ENCODE measurements at regions not wholly inside any gene's neighbourhood (a gene's known extent, or its start where the extent isn't known, plus 50 kb on each side); places are given as distances from the start of the nearest gene placed in this dataset.

DNA sequence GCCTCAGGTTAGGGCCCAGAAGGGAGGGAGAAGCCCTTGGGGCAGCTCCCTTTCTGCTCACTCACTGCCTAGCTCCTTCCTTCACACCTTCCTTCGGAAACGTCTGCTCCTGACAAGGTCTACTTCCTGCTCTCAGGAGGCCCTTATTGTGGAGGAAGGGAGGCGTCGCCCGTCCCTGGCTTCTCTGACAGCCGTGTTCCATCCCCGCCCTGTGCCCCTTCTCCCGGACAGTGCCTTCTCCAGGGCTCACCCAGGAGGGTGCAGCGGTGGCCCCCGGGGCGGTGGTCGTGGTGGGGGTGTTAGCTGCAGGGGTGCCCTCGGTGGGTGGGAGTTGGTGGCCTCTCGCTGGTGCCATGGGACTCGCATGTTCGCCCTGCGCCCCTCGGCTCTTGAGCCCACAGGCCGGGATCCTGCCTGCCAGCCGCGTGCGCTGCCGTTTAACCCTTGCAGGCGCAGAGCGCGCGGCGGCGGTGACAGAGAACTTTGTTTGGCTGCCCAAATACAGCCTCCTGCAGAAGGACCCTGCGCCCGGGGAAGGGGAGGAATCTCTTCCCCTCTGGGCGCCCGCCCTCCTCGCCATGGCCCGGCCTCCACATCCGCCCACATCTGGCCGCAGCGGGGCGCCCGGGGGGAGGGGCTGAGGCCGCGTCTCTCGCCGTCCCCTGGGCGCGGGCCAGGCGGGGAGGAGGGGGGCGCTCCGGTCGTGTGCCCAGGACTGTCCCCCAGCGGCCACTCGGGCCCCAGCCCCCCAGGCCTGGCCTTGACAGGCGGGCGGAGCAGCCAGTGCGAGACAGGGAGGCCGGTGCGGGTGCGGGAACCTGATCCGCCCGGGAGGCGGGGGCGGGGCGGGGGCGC, 231.9 kb downstream of the SEC14L1 start:
- Histone ChIP-seq H3K36me3 (no peaks in the 10 kb centered on the region), H3K27ac (peak overlapping the region; percentile 95), H3K4me3 (peak overlapping the region; percentile 76 to 78), H3K4me1 (peaks cover 75% of the 10 kb centered on the region), H3K27me3 (no peaks in the 10 kb centered on the region), H3K9me3 (no peaks in the 10 kb centered on the region)
- intact Hi-C loops (cut with DNase I): loop anchor here (5.0 to 10.0 kb wide), 3 partner anchors 45 to 278 kb away; no protein-coding TSS in a partner anchor
- TF ChIP-seq POLR2AphosphoS5 (IDR thresholded peaks at IDR 0.05; ENCODE audit: insufficient read depth in 1 of 2, low read depth in 1 of 2) (peak in 1 of 2 donors; percentile 81), POLR2A (IDR thresholded peaks at IDR 0.05) (peak in 1 of 2 donors; percentile 24)
- TF ChIP-seq, protein P1, sequence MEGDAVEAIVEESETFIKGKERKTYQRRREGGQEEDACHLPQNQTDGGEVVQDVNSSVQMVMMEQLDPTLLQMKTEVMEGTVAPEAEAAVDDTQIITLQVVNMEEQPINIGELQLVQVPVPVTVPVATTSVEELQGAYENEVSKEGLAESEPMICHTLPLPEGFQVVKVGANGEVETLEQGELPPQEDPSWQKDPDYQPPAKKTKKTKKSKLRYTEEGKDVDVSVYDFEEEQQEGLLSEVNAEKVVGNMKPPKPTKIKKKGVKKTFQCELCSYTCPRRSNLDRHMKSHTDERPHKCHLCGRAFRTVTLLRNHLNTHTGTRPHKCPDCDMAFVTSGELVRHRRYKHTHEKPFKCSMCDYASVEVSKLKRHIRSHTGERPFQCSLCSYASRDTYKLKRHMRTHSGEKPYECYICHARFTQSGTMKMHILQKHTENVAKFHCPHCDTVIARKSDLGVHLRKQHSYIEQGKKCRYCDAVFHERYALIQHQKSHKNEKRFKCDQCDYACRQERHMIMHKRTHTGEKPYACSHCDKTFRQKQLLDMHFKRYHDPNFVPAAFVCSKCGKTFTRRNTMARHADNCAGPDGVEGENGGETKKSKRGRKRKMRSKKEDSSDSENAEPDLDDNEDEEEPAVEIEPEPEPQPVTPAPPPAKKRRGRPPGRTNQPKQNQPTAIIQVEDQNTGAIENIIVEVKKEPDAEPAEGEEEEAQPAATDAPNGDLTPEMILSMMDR (IDR thresholded peaks at IDR 0.05): no peak
- no peak for DNase-seq (ENCODE audit: extremely low spot score in 2 of 2)

DNA sequence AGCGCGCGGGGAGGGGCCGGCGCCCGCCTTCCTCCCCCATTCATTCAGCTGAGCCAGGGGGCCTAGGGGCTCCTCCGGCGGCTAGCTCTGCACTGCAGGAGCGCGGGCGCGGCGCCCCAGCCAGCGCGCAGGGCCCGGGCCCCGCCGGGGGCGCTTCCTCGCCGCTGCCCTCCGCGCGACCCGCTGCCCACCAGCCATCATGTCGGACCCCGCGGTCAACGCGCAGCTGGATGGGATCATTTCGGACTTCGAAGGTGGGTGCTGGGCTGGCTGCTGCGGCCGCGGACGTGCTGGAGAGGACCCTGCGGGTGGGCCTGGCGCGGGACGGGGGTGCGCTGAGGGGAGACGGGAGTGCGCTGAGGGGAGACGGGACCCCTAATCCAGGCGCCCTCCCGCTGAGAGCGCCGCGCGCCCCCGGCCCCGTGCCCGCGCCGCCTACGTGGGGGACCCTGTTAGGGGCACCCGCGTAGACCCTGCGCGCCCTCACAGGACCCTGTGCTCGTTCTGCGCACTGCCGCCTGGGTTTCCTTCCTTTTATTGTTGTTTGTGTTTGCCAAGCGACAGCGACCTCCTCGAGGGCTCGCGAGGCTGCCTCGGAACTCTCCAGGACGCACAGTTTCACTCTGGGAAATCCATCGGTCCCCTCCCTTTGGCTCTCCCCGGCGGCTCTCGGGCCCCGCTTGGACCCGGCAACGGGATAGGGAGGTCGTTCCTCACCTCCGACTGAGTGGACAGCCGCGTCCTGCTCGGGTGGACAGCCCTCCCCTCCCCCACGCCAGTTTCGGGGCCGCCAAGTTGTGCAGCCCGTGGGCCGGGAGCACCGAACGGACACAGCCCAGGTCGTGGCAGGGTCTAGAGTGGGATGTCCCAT, 232.8 kb downstream of the SEC14L1 start:
- Histone ChIP-seq H3K4me1 (peaks cover 84% of the 10 kb centered on the region), H3K27ac (peak overlapping the region; percentile 95), H3K4me3 (peak overlapping the region; percentile 76 to 78), H3K9me3 (no peaks in the 10 kb centered on the region), H3K36me3 (no peaks in the 10 kb centered on the region), H3K27me3 (no peaks in the 10 kb centered on the region)
- intact Hi-C loops (cut with DNase I): loop anchor here (5.0 to 10.0 kb wide), 3 partner anchors 46 to 279 kb away; no protein-coding TSS in a partner anchor
- TF ChIP-seq POLR2A (IDR thresholded peaks at IDR 0.05): peak in 1 of 2 donors; percentile 50
- TF ChIP-seq, protein P1 (IDR thresholded peaks at IDR 0.05): no peak
- DNase-seq (ENCODE audit: extremely low spot score in 2 of 2): no peak

DNA sequence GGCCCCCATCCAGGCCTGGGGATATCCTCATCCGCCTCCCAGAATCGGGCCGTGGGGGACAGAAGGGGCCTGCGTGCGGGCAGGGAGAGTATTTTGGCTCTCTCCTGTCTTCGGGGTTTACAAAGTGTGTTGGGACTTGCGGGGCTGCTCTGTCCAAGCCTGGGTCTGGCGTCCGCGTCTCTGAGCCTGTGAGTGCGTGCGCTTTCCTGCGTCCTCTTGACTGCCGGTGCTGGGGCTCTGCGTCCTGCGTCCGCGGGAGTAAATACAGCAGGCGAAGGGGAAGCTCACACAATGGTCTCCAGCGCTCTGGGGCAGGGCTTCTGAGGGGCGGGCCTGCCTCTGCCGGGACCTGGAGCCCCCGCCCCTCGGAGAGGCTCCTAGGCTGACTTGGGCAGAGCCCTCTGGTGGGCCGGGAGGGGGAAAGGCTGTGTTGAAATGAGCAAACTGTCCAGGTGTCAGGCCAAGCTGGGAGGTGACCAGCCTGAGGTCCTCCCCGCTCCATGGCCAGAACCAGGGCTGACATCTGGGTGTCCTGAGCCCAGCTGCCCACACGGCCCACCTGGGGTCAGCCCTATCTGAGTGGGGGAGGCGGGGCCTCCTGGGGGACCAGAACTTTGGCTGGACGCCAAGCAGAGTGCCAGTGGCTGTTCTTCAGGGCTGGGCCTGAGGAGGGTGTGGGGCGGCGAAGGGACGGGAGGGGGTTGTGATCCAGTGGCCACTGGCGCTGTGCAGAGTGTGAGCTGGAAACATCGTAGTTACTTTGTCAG, 233.6 kb downstream of the SEC14L1 start:
- peak overlapping the region; percentile 95 for H3K27ac ChIP-seq
- intact Hi-C loops (cut with DNase I): loop anchor here (5.0 to 10.0 kb wide), 3 partner anchors 47 to 280 kb away; no protein-coding TSS in a partner anchor
- no peak for DNase-seq (ENCODE audit: extremely low spot score in 2 of 2)
- H3K4me3 ChIP-seq: peak overlapping the region; percentile 76 to 78
- no peaks in the 10 kb centered on the region for H3K27me3 ChIP-seq
- no peaks in the 10 kb centered on the region for H3K36me3 ChIP-seq
- H3K9me3 ChIP-seq: no peaks in the 10 kb centered on the region
- peak in 1 of 2 donors; percentile 92 for TF ChIP-seq POLR2AphosphoS5 (IDR thresholded peaks at IDR 0.05; ENCODE audit: insufficient read depth in 1 of 2, low read depth in 1 of 2)
- TF ChIP-seq, protein P1 (IDR thresholded peaks at IDR 0.05): peak in 1 of 3 experiments; percentile 16
- peak in 1 of 2 donors; percentile 70 for TF ChIP-seq POLR2A (IDR thresholded peaks at IDR 0.05)
- peaks cover 89% of the 10 kb centered on the region for H3K4me1 ChIP-seq

DNA sequence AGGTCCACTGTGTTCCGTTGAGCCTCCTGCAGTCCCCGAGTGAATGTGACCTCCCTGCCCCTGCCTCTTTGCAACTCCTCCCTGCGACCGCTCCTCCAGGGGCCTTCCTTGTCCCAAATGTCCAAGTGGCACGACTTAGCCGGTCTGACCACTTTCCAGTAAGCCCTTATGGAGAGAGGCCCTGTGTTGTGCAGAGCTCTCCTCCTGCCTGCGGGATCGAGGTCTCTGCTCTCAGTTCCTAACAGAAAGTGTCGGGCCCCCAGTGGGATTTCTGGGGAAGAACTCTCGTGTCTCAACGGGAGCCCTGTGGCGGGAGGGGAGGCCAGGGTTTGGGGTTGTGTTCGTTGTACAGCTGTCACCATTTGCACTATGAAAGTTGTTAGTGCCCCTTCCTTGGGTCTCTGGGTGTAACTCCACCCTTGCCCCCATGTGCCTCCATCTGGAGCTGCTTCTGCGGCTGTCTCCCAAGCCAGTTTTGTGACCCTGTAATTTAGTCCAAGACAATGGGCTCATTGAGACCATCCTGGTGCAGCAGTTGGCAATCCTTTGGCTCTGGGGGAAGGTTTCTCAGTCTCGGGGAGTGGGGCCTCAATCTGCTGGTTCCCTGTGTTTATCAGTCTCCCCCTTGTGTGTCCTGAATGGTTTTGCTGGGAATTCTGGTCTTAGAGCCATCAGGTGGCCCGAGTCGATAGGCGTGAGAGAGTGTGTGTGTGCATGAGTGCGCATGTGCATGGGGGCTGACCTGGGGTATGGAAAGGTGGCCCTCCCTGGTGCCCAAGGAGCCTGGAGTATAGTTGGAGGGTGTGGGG, 234.5 kb downstream of the SEC14L1 start:
- Histone ChIP-seq H3K36me3 (no peaks in the 10 kb centered on the region), H3K27ac (peak overlapping the region; percentile 95), H3K4me1 (peaks cover 89% of the 10 kb centered on the region), H3K9me3 (no peaks in the 10 kb centered on the region), H3K27me3 (no peaks in the 10 kb centered on the region), H3K4me3 (peak overlapping the region; percentile 76 to 78)
- intact Hi-C loops (cut with DNase I): loop anchor here (5.0 to 10.0 kb wide), 3 partner anchors 47 to 281 kb away; no protein-coding TSS in a partner anchor
- TF ChIP-seq, protein P1 (IDR thresholded peaks at IDR 0.05): no peak
- TF ChIP-seq POLR2A (IDR thresholded peaks at IDR 0.05) (no peak), POLR2AphosphoS5 (IDR thresholded peaks at IDR 0.05; ENCODE audit: insufficient read depth in 1 of 2, low read depth in 1 of 2) (no peak)
- no peak for DNase-seq (ENCODE audit: extremely low spot score in 2 of 2)

Measured in vagina (tissue), 2 donors.